Suprapubic skin (tissue), 4 donors: ENCODE measurements at regions not wholly inside any gene's neighbourhood (a gene's known extent, or its start where the extent isn't known, plus 50 kb on each side); places are given as distances from the start of the nearest gene placed in this dataset.

ENCODE experiments used
- DNase-seq, 2 donors: peaks; one replicate each; pipeline ENCODE4 v3.0.0-alpha.2; 2019; ENCODE audit warnings: low spot score in 2 of 2
- H3K27ac ChIP-seq: fragments of 200-600 bp; sonication (generic); one replicate; pipeline ENCODE4 v1.5.1; 2019
- H3K27me3 ChIP-seq: fragments of 200-600 bp; sonication (generic); one replicate; pipeline ENCODE4 v1.5.1; 2019
- H3K36me3 ChIP-seq: fragments of 200-600 bp; sonication (generic); one replicate; pipeline ENCODE4 v1.5.1; 2019
- H3K4me1 ChIP-seq: fragments of 200-600 bp; sonication (generic); one replicate; pipeline ENCODE4 v1.5.1; 2019
- H3K4me3 ChIP-seq: fragments of 200-600 bp; sonication (generic); one replicate; pipeline ENCODE4 v1.5.1; 2019; ENCODE audit warnings: mild to moderate bottlenecking
- H3K9me3 ChIP-seq: fragments of 200-600 bp; sonication (generic); one replicate; pipeline ENCODE4 v1.5.1; 2019
- CTCF ChIP-seq, 2 donors: fragments of 200-600 bp in 1 of 2; fragments of 450-650 bp in 1 of 2; sonication (generic) in 1 of 2; IDR thresholded peaks; one replicate each; pipeline ENCODE4 v1.5.1; 2016 to 2019; ENCODE audit warnings: antibody characterized with exemption in 2 of 2, mild to moderate bottlenecking in 1 of 2, moderate library complexity in 1 of 2
- EP300 ChIP-seq: sonication (generic); formaldehyde crosslinking; IDR thresholded peaks from one replicate; pipeline ENCODE4 v1.6.1; 2017; ENCODE audit warnings: antibody characterized with exemption
- POLR2A ChIP-seq, 2 donors: fragments of 450-650 bp; IDR thresholded peaks; one replicate each; pipeline ENCODE4 v1.6.1; 2017; ENCODE audit warnings: antibody characterized with exemption in 2 of 2, mild to moderate bottlenecking in 2 of 2, moderate library complexity in 2 of 2
- POLR2AphosphoS5 ChIP-seq, 3 donors: sonication (generic); formaldehyde crosslinking; IDR thresholded peaks; one replicate each; pipeline ENCODE4 v1.6.1; 2017; ENCODE audit warnings: antibody characterized with exemption in 3 of 3
- WGBS: methylation state at CpG from one replicate; pipeline ENCODE4 v1.1.5; 2018; 5-methylcytosine and 5-hydroxymethylcytosine counted together

GRCh38 chr15:29465196-29465595, 195.6 kb upstream of the NSMCE3 start:
- TF ChIP-seq POLR2AphosphoS5 (IDR thresholded peaks at IDR 0.05) (no peak), POLR2A (IDR thresholded peaks at IDR 0.05) (no peak), EP300 (no peak), CTCF (IDR thresholded peaks at IDR 0.05) (no peak)
- 32% methylated on average over 3 of the region's 3 CpGs for WGBS
- no peak for DNase-seq

GRCh38 chr15:29461877-29462276, 192.3 kb upstream of the NSMCE3 start:
- Histone ChIP-seq H3K4me3 (no peak overlapping the region), H3K4me1 (no peaks in the 10 kb centered on the region), H3K27me3 (peaks cover 3% of the 10 kb centered on the region), H3K9me3 (no peaks in the 10 kb centered on the region), H3K36me3 (no peaks in the 10 kb centered on the region), H3K27ac (no peak overlapping the region)
- WGBS = 84% methylated on average over 3 of the region's 3 CpGs
- no peak for TF ChIP-seq EP300
- TF ChIP-seq CTCF (IDR thresholded peaks at IDR 0.05) = no peak
- no peak for TF ChIP-seq POLR2AphosphoS5 (IDR thresholded peaks at IDR 0.05)
- TF ChIP-seq POLR2A (IDR thresholded peaks at IDR 0.05) = no peak
- no peak for DNase-seq

More at GRCh38 chr15:29465196-29465595, 195.6 kb upstream of the NSMCE3 start:
- Histone ChIP-seq H3K4me1 (no peaks in the 10 kb centered on the region), H3K4me3 (no peak overlapping the region), H3K27me3 (peaks cover 3% of the 10 kb centered on the region), H3K27ac (no peak overlapping the region), H3K36me3 (no peaks in the 10 kb centered on the region), H3K9me3 (no peaks in the 10 kb centered on the region)

GRCh38 chr15:29458361-29458760, 188.7 kb upstream of the NSMCE3 start:
- H3K27ac ChIP-seq = no peak overlapping the region
- WGBS = 48% methylated on average over 7 of the region's 7 CpGs
- H3K36me3 ChIP-seq = no peaks in the 10 kb centered on the region
- peak in 1 of 2 donors; percentile 55 for DNase-seq
- no peaks in the 10 kb centered on the region for H3K9me3 ChIP-seq
- H3K4me3 ChIP-seq = no peak overlapping the region
- peaks cover 3% of the 10 kb centered on the region for H3K27me3 ChIP-seq
- no peaks in the 10 kb centered on the region for H3K4me1 ChIP-seq
- TF ChIP-seq POLR2AphosphoS5 (IDR thresholded peaks at IDR 0.05) = no peak
- no peak for TF ChIP-seq CTCF (IDR thresholded peaks at IDR 0.05)
- no peak for TF ChIP-seq POLR2A (IDR thresholded peaks at IDR 0.05)
- no peak for TF ChIP-seq EP300

- Histone ChIP-seq H3K27ac (no peak overlapping the region), H3K4me1 (no peaks in the 10 kb centered on the region)
- 78% methylated on average over 5 of the region's 6 CpGs for WGBS
These were observed 188.1 kb upstream of the NSMCE3 start for GRCh38 chr15:29457729-29458128.

GRCh38 chr15:29456964-29457363, 187.3 kb upstream of the NSMCE3 start:
- Histone ChIP-seq H3K36me3 (no peaks in the 10 kb centered on the region), H3K9me3 (no peaks in the 10 kb centered on the region), H3K27me3 (no peaks in the 10 kb centered on the region), H3K4me1 (no peaks in the 10 kb centered on the region), H3K4me3 (no peak overlapping the region), H3K27ac (no peak overlapping the region)
- WGBS = 82% methylated on average over 8 of the region's 8 CpGs
- no peak for DNase-seq
- TF ChIP-seq EP300 (no peak), POLR2A (IDR thresholded peaks at IDR 0.05) (no peak), POLR2AphosphoS5 (IDR thresholded peaks at IDR 0.05) (no peak), CTCF (IDR thresholded peaks at IDR 0.05) (no peak)

More at GRCh38 chr15:29457729-29458128, 188.1 kb upstream of the NSMCE3 start:
- no peaks in the 10 kb centered on the region for H3K9me3 ChIP-seq
- H3K36me3 ChIP-seq = no peaks in the 10 kb centered on the region
- TF ChIP-seq EP300 = no peak
- no peak for TF ChIP-seq POLR2AphosphoS5 (IDR thresholded peaks at IDR 0.05)
- no peak for TF ChIP-seq POLR2A (IDR thresholded peaks at IDR 0.05)
- TF ChIP-seq CTCF (IDR thresholded peaks at IDR 0.05) = no peak
- peaks cover under 1% of the 10 kb centered on the region for H3K27me3 ChIP-seq
- DNase-seq = no peak
- H3K4me3 ChIP-seq = no peak overlapping the region
